ENCODE measurements at regions not wholly inside any gene's neighbourhood (a gene's known extent, or its start where the extent isn't known, plus 50 kb on each side); places are given as distances from the start of the nearest gene placed in this dataset.

DNA sequence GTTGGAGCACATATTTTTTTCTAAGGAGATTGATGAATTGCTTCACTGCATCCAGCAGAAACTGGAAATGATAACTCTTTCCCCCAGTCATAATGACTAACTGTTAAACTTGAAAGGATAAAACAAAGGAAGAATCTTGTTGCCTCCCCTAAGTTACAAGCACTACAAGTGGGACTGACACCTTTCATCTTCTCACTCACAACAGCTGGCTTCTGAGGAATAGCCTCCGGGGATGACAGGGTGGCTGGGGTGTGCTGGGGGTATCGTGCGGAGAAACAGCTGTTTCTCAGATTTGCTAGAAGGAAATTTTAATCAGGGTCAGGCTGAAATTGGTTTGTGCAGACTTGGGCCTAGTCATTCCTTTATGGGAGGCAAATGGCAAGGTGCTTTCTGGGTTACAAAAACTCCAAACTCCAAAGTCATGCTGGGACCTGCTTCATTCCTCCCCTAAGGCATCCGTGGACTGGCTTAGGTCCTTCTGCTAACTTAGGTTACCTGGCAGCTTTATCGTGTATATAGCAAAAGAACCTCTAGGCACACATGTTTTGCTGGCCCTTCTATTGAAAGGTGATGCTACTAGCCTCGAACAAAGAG is 557.2 kb downstream of the TOX3 start:
- no peaks in the 10 kb centered on the region for H3K27me3 ChIP-seq (ENCODE audit: insufficient read depth, poor library complexity, severe bottlenecking)
- DNase-seq (ENCODE audit: low read depth in 1 of 2, low spot score in 1 of 2): no peak
- no peak overlapping the region for H3K27ac ChIP-seq (replicated peaks)
- H3K4me3 ChIP-seq (replicated peaks; ENCODE audit: insufficient read depth, low read length): no peak overlapping the region
- TF ChIP-seq POLR2AphosphoS5 (IDR thresholded peaks at IDR 0.05; ENCODE audit: low read depth) (no peak), GABPA (IDR thresholded peaks at IDR 0.05; ENCODE audit: low read depth) (no peak), SPI1 (IDR thresholded peaks at IDR 0.05; ENCODE audit: borderline replicate concordance, low read depth) (no peak)
- TF ChIP-seq, protein P1, sequence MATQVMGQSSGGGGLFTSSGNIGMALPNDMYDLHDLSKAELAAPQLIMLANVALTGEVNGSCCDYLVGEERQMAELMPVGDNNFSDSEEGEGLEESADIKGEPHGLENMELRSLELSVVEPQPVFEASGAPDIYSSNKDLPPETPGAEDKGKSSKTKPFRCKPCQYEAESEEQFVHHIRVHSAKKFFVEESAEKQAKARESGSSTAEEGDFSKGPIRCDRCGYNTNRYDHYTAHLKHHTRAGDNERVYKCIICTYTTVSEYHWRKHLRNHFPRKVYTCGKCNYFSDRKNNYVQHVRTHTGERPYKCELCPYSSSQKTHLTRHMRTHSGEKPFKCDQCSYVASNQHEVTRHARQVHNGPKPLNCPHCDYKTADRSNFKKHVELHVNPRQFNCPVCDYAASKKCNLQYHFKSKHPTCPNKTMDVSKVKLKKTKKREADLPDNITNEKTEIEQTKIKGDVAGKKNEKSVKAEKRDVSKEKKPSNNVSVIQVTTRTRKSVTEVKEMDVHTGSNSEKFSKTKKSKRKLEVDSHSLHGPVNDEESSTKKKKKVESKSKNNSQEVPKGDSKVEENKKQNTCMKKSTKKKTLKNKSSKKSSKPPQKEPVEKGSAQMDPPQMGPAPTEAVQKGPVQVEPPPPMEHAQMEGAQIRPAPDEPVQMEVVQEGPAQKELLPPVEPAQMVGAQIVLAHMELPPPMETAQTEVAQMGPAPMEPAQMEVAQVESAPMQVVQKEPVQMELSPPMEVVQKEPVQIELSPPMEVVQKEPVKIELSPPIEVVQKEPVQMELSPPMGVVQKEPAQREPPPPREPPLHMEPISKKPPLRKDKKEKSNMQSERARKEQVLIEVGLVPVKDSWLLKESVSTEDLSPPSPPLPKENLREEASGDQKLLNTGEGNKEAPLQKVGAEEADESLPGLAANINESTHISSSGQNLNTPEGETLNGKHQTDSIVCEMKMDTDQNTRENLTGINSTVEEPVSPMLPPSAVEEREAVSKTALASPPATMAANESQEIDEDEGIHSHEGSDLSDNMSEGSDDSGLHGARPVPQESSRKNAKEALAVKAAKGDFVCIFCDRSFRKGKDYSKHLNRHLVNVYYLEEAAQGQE (IDR thresholded peaks at IDR 0.05; ENCODE audit: insufficient replicate concordance, low read depth): no peak
- TF ChIP-seq, protein P2, sequence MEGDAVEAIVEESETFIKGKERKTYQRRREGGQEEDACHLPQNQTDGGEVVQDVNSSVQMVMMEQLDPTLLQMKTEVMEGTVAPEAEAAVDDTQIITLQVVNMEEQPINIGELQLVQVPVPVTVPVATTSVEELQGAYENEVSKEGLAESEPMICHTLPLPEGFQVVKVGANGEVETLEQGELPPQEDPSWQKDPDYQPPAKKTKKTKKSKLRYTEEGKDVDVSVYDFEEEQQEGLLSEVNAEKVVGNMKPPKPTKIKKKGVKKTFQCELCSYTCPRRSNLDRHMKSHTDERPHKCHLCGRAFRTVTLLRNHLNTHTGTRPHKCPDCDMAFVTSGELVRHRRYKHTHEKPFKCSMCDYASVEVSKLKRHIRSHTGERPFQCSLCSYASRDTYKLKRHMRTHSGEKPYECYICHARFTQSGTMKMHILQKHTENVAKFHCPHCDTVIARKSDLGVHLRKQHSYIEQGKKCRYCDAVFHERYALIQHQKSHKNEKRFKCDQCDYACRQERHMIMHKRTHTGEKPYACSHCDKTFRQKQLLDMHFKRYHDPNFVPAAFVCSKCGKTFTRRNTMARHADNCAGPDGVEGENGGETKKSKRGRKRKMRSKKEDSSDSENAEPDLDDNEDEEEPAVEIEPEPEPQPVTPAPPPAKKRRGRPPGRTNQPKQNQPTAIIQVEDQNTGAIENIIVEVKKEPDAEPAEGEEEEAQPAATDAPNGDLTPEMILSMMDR (IDR thresholded peaks at IDR 0.05; ENCODE audit: insufficient read depth, low read length): no peak

DNA sequence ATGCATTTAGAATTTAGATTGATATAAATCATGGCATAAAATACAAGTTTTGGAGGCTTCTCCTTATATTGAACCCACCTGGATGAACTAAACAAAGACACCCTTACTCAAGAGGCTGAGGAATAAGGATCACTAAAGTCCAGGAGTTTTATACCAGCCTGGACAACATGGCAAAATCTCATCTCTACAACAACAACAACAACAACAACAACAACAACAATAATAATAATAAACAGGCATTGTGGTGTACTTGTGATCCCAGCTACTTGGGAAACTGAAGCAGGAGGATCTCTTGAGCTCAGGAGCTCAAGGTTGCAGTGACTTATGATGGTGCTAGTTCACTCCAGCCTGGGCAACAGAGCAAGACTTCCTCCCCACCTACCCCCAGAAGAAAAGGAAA is 558.0 kb downstream of the TOX3 start:
- Histone ChIP-seq H3K4me3 (replicated peaks; ENCODE audit: insufficient read depth, low read length) (no peak overlapping the region), H3K27me3 (ENCODE audit: insufficient read depth, poor library complexity, severe bottlenecking) (no peaks in the 10 kb centered on the region), H3K27ac (replicated peaks) (no peak overlapping the region)
- TF ChIP-seq, protein P1 (IDR thresholded peaks at IDR 0.05; ENCODE audit: insufficient replicate concordance, low read depth): no peak
- TF ChIP-seq, protein P2 (IDR thresholded peaks at IDR 0.05; ENCODE audit: insufficient read depth, low read length): no peak
- no peak for TF ChIP-seq POLR2AphosphoS5 (IDR thresholded peaks at IDR 0.05; ENCODE audit: low read depth)
- no peak for TF ChIP-seq GABPA (IDR thresholded peaks at IDR 0.05; ENCODE audit: low read depth)
- no peak for TF ChIP-seq SPI1 (IDR thresholded peaks at IDR 0.05; ENCODE audit: borderline replicate concordance, low read depth)
- DNase-seq (ENCODE audit: low read depth in 1 of 2, low spot score in 1 of 2): no peak

DNA sequence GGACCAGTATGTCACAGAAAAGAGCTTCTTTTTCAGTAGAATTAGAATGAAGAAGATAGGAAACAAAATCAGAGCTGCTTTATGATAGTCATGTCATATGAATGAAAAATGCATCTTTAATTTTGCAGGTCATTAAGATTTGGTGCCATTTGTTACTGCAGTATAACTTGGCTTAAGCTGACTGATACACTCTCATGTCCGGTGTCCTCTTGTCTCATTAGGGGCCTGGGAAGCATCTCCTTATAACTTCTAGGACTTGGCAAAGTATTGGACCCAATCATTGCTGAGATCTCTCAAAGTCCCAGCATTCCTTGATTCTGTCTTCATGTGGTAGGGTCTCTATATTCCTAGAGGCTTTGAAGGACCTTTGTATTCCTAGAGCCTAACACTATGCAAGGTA is 559.4 kb downstream of the TOX3 start:
- TF ChIP-seq GABPA (IDR thresholded peaks at IDR 0.05; ENCODE audit: low read depth) (no peak), SPI1 (IDR thresholded peaks at IDR 0.05; ENCODE audit: borderline replicate concordance, low read depth) (no peak), POLR2AphosphoS5 (IDR thresholded peaks at IDR 0.05; ENCODE audit: low read depth) (no peak)
- TF ChIP-seq, protein P2 (IDR thresholded peaks at IDR 0.05; ENCODE audit: insufficient read depth, low read length): no peak
- TF ChIP-seq, protein P1 (IDR thresholded peaks at IDR 0.05; ENCODE audit: insufficient replicate concordance, low read depth): no peak

More for the DNA sequence above, 559.4 kb downstream of the TOX3 start:
- no peak overlapping the region for H3K27ac ChIP-seq (replicated peaks)
- H3K27me3 ChIP-seq (ENCODE audit: insufficient read depth, poor library complexity, severe bottlenecking): no peaks in the 10 kb centered on the region
- no peak overlapping the region for H3K4me3 ChIP-seq (replicated peaks; ENCODE audit: insufficient read depth, low read length)
- no peak for DNase-seq (ENCODE audit: low read depth in 1 of 2, low spot score in 1 of 2)

Measured in HL-60 (cell line).